Cerebellar cortex (tissue), 1 donor: ENCODE measurements at regions not wholly inside any gene's neighbourhood (a gene's known extent, or its start where the extent isn't known, plus 50 kb on each side); places are given as distances from the start of the nearest gene placed in this dataset.

Experiments used
- DNase-seq: peaks from one replicate; pipeline ENCODE4 v3.0.0-alpha.2; 2015; ENCODE audit warnings: low spot score

DNA sequence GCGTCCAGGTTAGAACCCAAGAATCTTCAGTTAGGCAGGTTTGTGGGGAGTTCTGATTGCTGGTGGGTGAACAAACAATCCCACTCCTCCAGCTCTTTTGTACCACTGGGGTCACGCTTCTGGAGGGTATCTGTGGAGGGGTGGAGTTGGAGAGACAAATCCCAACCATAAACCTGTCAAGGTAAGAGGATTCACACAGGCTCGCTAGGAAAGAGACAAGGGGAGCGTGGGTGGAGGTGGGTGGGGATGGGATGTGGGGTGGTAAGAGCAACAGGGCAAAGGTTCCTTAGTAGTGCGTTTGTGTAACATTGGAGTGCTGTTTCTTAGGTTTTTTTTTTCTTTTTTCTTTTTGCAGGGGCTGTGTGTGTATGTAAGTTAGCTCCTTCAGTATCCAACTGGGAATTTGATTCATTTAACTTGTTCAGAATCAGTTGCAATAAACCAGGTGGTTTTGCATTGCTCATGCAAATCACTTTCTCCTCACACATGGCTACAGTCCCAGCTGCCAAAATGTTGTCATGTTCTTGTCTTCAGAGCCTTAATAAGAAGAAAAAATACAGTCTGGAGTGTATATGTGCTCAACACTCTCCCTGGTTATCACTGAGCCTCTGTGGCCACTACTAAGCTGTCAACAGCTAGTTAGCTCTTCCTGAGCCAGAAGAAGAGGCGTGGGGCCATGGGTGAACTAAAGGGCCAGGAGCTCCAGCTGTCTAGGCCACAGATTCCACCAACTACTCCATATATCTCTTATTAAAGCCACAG, 164.0 kb upstream of the RAD23B start:
- no peak for DNase-seq

DNA sequence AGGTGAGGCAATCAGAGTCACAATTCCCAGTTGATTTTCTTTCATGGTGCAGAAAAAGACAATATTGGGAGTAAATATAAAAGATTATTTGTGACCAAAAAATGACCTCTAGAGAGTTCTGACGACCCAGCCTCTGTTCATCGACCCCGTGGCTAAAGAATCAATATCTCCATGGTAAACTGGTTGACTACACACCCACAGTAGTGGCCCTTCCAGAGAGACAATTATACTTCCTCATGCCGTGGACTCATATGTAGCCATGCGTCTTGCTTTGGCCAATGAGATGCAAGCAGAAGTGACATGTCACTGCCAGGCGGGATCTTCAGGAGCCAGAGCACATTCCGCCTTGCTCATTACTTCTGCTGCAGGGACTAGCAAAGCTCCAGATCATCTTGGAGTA, 163.3 kb upstream of the RAD23B start:
- no peak for DNase-seq

DNA sequence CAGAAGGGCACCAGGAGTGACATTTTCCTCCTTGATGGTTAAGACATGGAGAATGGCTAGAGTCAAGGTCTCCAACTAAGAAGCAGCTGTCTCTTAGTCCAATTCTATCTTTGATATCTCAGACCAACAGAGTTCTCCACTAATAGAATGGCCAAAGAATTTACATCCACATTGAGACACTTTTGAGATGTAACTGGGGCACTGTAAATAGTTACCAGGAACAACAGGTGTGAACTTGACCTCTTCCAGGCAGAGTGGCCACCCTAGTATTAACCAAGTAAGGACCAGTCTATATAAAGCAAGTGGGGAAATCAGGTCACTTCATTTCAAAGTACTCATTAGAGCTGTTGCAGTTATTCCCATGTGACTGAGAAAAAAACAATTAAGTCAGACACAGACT, 159.7 kb upstream of the RAD23B start:
- DNase-seq, result no peak

DNA sequence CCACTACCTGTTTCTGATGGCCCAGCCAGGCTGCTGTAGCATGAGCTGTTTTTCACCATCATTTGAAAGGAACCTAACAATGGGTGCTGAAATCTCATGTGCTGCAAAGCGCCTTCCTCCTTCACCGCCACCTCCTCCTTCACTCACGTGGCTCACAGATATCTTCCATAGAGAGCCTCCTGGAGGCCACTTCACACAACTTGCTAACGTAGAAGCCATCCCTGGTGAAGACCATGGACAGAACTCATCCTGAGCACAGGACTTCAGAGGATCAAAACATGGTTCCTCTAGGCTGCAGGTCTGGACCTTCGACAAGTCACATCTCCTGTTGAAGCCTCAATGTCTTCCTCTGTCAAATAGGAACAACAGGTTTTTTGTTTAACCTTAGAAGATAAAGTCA, 155.5 kb upstream of the RAD23B start:
- DNase-seq, result no peak

DNA sequence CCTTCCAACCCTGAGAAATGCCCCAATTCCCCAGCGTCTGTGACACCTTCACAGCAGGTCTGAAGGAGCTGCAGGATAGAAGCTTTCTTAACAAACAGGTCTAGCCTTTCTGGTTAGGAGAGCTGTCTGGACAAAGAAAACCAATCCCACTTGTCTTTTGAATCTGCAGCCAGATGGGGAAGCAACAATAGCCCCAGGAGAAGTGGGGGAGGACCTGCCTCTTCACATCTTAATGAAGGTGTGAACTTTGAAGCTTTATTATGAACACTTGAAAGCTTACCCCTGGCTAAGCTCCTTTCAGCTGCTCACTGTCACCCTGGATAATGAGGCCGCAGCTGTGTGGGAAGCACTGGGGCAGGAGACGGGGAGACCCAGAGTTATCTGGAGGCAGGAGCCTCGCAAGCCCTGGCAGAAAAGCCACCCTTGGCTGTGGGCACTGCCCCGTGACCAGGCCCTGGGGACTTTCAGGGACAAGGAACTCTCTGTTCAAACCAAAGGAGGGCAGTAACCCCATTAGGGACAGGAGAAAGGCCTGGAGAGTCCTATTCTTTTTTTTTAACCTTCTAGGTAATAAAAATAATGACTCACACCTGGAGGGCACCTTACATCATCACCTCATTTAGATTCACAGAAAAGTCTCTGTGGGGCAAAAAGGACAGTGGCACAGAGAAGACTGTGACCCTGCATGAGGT, 151.8 kb upstream of the RAD23B start:
- no peak for DNase-seq

DNA sequence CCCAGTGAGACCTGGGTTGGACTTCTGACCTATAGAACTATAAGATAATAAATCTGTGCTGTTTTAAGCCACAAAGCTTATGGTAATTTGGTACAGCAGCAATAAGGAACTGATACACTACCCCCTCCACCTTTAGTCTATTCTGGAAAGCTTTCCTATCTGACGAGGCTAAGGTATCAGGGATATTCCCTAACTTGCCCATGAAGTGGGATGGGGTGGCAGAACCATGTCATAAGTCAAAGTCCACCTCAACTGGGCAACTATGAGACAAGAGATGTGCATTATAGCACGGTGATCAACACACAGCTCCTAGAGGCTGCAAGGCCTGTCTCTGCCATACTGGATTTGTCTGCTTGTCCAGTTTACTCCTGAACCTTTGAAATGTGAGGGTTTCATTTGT, 146.8 kb upstream of the RAD23B start:
- no peak for DNase-seq

DNA sequence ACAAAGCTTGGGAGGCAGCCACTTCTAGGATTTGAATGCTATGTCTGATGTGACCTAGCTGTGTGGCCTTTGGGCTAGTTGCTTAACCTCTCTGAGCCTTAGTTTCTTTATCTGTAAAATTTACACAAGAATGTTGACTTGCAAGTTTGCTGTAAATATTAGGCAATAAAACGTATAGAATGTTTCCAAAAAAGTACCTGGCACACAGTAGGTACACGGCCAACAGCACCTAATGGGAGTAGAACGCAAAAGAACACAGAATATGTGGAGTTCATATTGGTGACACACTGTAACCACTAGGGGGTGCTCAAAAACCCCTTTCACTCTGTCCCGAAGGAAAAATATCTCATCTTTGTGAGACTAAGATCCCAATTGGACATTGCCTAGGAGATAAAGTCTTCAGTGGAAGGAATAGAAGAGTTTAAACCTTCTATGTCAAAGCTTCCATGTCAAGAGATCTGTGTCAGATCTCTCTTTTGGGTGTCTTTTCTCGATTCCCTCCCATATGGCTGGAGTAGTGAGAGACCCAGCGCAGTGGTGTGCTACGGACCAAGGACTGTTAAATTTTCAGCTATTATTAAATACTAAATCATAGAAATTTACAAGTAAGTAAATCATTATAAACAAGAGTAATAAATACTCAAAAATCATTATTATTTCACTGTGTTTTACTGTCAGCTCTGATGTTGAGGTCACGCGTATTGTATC, 145.4 kb upstream of the RAD23B start:
- DNase-seq, result peak; percentile 12

DNA sequence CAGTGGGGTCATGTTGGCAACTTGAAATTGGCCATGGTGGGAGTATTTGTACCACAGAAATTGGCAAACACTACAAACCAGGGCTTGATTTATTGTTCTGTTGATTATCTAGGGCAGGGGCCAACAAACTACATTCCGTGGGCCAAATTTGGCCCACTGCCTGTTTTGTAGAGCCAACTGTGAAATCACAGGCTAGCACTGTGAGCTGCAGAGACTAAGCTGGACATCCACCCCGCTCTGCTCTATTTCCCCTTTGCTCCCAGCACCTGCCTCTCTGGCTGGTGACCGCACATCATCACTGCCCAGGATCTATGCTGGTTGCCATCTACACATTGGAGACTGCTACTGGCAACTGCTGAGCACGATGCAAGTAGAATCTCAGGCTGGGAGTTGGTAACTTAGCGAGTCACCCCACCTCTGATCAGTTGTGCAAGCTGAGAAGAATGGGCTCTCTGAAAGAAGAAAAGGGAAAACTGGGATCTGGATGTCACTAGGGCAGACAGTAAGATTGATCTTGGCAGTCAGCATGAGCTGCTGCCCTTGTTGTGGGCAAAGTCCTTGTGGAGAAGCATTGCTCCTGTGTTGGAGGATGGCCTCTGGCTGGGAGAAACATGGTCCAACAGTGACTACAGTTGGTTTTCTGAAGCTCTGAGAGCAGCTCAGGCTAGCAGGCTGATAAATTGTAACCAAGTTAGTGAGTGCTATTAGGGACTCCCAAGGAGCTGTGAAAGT, 144.7 kb upstream of the RAD23B start:
- DNase-seq, result no peak

DNA sequence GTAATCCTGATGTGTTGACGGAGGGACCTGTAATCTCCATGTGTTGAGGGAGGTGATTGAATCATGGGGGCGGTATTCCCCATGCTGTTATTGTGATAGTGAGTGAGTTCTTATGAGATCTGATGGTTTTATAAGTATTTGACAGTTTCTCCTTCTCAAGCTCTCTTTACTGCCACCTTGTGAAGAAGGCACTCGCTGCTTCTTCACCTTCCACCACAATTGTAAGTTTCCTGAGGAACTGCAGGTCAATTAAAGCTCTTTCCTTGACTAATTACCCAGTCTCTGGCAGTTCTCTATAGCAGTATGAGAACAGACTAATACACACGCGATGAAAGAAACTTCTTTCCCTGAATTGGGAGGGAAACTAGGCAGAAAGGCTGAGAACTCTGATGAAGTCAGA, 141.1 kb upstream of the RAD23B start:
- no peak for DNase-seq

DNA sequence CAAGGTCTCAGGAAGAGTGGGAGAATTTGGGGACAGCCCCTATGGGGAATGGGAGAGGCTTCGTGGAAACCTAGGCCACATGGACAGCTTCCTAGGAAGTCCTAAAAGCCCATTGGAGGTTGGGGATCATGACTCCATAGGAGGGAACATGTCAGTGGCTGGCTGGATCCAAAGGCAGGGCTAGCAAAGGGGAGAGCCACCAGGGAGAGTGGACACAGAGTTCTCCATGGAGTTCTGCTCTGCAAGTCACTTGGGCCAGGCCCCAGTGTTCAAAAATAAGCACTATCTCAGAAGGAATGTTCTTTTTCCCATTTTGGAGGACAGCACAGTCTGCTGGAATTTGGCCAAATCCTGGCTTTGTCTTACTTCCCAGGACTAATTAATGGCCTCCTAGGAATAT, 140.6 kb upstream of the RAD23B start:
- DNase-seq, result no peak

DNA sequence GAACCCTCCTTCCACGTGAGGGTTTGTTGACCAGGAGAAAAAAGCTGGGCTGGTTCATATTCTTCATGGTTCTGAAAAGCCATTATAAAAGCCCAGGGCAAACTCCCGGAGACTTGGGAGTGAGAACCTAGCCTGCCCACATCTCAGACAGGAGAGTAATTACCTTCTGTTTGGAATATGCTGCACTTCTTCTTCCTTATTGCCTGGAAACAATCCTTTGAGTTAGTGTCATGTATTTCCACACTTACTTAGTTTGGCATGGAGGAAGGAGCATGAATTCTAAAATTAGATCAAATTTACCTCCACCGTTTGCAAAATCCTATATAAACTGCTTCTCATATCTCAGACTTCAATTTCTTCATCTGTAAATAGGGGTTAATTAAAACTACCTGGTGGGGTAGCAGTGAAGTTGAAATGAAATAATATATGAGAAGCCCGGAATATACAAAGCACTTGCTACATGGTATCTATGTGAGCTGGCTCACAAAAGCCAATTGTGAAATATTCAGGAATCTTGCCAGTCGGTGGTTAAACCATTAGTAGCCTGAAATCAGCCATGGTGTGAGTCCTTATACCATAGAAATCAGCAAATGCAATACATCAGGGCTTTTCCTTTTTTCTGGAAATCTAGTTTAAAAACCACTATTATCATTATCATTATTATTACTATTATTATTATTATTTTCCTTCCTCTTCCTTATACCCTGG, 140.0 kb upstream of the RAD23B start:
- DNase-seq, result no peak

DNA sequence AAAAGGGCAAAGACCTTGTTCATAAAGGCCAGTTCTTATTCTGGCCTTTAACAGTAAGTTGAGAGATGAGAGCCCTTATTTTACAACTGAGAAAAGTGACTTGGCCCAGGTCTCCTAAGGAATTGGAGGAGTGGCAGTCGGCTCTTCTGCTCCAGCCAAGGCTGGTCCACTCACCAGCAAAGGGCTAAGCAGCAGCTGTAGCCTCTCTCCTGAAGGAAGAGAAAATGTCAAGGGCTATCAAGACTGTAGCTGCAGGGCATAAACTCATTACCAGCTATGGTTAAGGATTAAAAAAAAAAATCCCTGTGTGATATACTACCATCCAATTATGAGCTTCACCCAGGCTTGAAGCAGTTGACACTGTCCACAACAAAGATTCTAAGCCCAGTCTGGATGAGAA, 138.6 kb upstream of the RAD23B start:
- no peak for DNase-seq

DNA sequence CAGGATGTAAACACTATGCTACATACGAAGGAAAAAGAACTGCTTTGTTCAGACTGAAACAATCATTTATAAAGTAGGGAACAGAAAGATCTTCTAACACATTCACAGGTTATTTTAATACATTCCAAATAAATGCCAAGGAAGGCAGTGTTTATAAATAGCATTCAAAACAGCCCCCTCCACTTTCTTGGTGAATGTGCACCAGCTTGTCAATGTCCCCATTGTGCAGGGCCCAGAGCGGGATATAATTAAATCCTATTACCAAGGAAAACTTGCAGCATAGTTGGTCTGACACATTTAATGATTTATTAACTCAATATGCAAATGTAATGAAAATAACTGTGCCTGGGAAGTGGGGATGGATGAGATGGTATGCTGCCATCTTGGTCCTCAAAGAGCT, 135.9 kb upstream of the RAD23B start:
- DNase-seq, result no peak

DNA sequence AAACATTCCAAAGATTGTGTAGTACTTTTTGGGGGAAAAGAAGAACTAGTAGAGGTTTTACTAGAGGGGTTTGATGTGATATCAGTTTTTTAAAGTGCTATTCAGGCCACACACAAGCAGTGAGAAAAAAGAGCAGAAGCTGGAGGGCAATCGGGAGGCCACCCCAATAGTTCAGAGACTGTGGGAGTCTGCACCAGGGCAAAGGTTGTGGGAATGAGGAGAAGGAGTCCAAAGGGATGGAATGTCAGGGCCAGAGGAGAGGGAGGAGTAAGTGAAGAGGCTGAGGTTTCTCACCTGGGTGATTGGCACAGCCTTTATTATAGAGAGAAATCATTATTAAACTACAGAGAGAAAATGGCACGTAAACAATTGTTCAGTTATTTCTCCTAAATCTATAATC, 134.9 kb upstream of the RAD23B start:
- DNase-seq, result no peak

DNA sequence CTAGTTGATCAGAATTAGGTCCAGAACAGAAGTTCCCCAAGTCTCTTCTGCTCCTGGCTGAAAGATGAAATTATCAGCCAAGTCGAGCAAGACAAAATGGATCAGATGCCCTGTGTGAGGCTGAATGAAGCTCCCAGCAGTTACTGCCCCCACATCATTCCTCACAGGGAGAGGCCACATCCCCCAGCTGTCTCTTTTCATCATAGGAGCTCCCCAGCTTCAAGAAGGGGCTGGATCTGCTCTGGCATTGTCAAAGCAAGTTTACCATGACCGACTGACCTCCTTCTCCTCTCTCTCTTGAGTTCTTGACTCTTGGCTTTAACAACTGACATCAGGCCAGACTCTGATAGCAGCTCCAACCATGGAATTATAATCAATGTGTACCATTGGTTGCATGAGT, 133.3 kb upstream of the RAD23B start:
- no peak for DNase-seq

DNA sequence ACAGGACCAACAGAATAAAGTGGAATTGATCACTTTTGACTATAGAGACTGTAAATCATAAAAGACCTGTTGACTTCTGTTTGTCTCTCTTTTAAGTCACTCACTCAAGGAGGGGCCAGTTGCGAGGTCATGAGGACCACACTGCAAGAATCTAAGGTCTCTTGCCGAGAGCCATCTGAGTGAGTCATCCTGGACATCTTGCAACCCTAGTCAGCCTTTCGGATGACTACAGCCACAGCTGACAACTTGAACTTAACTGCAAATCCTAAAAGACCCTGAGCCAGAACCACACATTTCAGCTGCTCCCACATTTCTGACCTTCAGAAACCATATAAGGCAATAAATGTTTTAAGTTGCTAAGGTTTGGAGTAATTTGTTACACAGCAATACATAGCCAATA, 129.7 kb upstream of the RAD23B start:
- DNase-seq, result no peak

DNA sequence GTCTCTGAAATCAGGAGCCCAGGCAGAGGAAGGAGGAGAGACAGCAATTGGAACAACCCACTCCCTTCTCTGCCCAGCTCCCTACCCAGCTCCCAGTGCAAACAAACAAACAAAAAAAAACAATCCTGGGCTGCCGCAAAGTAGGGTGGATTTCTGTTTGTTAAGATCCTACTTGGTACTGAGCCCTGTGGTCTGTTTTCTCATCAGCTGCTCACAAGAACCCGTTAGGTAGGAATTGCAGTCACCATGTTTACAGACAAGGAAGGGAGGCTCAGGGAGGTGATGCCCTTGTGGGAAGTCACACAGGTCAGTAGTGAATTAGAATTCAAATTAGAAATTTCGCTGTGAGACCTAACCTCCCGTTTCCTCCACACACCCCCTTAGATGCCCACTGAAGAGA, 128.8 kb upstream of the RAD23B start:
- no peak for DNase-seq

DNA sequence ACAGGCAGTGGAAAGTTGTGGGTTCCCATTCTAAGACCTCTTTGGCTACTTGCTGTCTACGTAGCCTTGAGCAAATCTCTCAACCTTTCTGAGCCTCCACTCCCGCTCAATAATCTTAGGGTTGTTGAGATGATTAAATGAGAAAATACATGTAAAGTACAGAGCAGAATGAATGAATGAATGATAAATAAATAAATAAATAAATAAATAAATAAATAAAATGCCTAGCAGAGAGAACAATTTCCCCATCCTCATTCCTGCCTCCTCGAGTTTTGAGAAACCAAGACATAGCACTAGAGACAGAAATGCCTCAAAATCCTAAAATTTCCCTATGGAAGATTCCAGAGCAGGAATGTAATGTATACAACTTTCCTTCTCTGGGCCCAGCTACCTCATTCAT, 128.3 kb upstream of the RAD23B start:
- DNase-seq, result no peak

DNA sequence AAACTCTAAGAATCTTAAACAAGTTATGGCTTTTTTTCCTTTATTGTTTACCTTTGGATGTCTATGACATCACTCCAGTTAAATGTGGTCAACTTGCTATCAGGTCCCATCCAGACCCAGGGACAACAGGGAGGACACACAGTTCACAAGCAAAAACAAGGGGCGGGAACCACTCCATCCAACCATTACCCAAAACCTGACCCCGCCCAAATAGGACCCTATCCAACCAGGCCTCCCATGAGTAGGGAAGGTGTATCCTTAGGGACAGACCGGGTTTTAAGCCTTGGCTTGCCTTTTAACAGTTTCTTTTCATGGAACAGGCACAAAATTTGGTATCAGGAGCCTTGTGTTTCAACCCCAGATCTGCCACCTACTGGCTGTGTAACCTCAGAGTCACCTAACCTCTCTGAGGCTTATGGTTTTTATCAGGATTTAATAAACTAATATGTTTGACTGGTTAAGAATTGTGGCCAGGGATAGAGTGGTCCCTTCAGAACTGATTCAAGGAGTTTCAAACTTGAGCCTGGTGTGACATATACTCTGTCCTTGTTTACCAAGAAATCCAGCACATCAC, 127.7 kb upstream of the RAD23B start:
- DNase-seq, result no peak

DNA sequence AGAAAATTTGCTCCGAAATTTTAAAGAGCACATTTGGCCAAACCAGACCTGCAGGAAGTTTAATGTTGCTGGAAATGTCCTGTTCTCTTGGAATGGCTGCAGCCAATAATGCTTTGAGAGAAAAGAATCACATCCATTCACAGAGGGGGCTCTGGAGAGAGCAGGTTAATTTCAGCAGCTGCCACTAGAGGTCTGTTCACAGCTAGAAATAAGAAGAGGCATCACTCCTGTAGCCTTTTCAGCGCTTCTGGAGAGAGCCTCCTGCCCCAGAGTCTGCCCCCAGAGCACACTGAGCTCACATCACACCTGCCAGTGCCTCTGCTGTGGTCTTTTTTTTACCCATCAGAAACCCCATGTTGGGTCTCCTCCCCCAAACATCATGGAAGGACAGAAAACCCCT, 124.8 kb upstream of the RAD23B start:
- DNase-seq, result peak; percentile 39

DNA sequence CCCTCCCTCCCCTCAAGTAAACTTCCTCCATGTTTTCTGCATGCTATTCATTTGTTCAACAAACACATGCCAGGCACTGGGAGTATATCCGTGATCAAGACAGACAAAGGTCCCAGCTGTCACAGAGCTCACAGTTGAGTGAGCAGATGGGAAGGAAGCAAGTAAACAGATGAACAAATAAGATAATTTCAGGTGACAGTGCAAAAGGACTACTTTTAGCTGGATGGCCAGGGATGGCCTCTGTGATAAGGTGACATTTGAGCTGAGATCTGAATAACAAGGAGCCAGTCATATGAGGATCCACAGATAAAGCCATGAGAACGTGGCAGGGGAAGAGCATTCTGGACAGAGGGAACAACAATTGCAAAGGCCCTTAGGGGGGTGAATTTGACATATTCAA, 121.7 kb upstream of the RAD23B start:
- no peak for DNase-seq

DNA sequence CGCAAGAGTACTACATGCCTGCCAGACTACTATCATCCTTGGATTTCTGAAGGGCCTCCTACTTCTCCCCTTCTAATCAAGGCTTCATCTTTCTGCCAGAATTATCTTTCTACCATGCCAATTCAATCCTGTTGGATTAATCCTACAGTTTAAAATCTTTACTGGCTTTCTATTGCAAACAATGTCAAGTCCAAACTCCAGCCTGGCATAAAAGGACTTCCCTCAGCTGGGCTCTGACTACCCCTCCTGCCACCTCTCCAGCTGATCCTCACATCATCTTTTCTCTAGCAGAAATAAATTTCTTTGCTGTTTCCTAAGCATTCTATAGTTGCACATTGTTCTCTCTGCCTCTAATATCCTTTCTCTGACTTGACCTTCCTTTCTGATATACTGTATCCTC, 119.7 kb upstream of the RAD23B start:
- DNase-seq, result no peak
